GM12878 (cell line): ENCODE measurements at regions not wholly inside any gene's neighbourhood (a gene's known extent, or its start where the extent isn't known, plus 50 kb on each side); places are given as distances from the start of the nearest gene placed in this dataset.

Experiments
- ATAC-seq: fragments of 200-7000 bp; cut with Tn5 transposase; 3 replicates; pipeline ENCODE4 v1.9.1; 2020; ENCODE audit warnings: mild to moderate bottlenecking, moderate library complexity
- BruUV-seq: library from RNA; stranded (reverse); fragments of 400-500 nt; replicated peaks from 2 replicates; lab custom pipeline; 2021; lab: Mats Ljungman, UMichigan
- CTCF ChIA-PET: fragments of 300-600 bp; sonication (Branson Sonifier 250); formaldehyde crosslinking; extraction: SDS; loops from one replicate; lab custom pipeline; 2021; ENCODE audit warnings: inconsistent platforms; lab: Yijun Ruan, JAX
- POLR2A ChIA-PET: fragments of 350-600 bp; formaldehyde crosslinking; extraction: SDS; loops from one replicate; lab custom pipeline; 2021; ENCODE audit warnings: inconsistent platforms; lab: Charles Lee
- RAD21 ChIA-PET: fragments of 300-600 bp; sonication (Branson Sonifier 250); formaldehyde crosslinking; loops from one replicate; lab custom pipeline; 2023; ENCODE audit warnings: antibody characterized with exemption; ENCODE audit not compliant: unreplicated experiment; lab: Charles Lee
- SMC1A ChIA-PET: fragments of 300-600 bp; sonication (Branson Sonifier 250); formaldehyde crosslinking; loops from one replicate; lab custom pipeline; 2023; ENCODE audit not compliant: unreplicated experiment, uncharacterized antibody; lab: Charles Lee
- DNase-seq: peaks from one replicate; pipeline ENCODE4 v3.0.0-alpha.2; 2011; ENCODE audit warnings: low read depth, low spot score
- FAIRE-seq: peaks from 3 replicates; lab custom pipeline; 2011; peaks lifted over from hg19 to GRCh38; lab: Jason Lieb, UNC
- H2AFZ ChIP-seq: 2 replicates; pipeline ENCODE4 v1.6.0; 2011; ENCODE audit warnings: low read depth, low read length, control low read depth; ENCODE audit not compliant: control insufficient read depth
- H3K27ac ChIP-seq: 2 replicates; pipeline ENCODE4 v1.5.1; 2011; ENCODE audit warnings: control low read depth; ENCODE audit not compliant: control insufficient read depth, insufficient read depth
- H3K27me3 ChIP-seq, 2 experiments: replicated peaks in 1 of 2; 2 replicates each; pipeline versions ENCODE4 v1.6.0 to v1.6.1; 2011; ENCODE audit warnings: low read length in 1 of 2; ENCODE audit not compliant: control insufficient read depth in 2 of 2, insufficient read depth in 2 of 2
- H3K36me3 ChIP-seq, 2 experiments: 2 replicates each; pipeline ENCODE4 v1.5.1; 2011; ENCODE audit warnings: low read length in 1 of 2; ENCODE audit not compliant: control insufficient read depth in 2 of 2, insufficient read depth in 2 of 2
- H3K4me1 ChIP-seq: 2 replicates; pipeline ENCODE4 v1.6.1; 2011; ENCODE audit warnings: mild to moderate bottlenecking, low read length, moderate library complexity, mixed read lengths; ENCODE audit not compliant: control insufficient read depth, insufficient read depth
- H3K4me2 ChIP-seq: 2 replicates; pipeline ENCODE4 v1.6.0; 2011; ENCODE audit warnings: control low read depth; ENCODE audit not compliant: control insufficient read depth, insufficient read depth
- H3K4me3 ChIP-seq: fragments of 200-600 bp; sonication (generic); 2 replicates; pipeline ENCODE4 v1.5.1; 2016
- H3K79me2 ChIP-seq: 2 replicates; pipeline ENCODE4 v1.6.0; 2011; ENCODE audit warnings: low read length; ENCODE audit not compliant: control insufficient read depth, insufficient read depth
- H3K9ac ChIP-seq: 2 replicates; pipeline ENCODE4 v1.8.0; 2011; ENCODE audit warnings: low read length, control low read depth, mixed read lengths; ENCODE audit not compliant: control insufficient read depth, insufficient read depth
- H3K9me3 ChIP-seq: replicated peaks from 3 replicates; pipeline ENCODE4 v1.5.1; 2011; ENCODE audit warnings: mild to moderate bottlenecking, low read length; ENCODE audit not compliant: control insufficient read depth, insufficient read depth
- H4K20me1 ChIP-seq: 2 replicates; pipeline ENCODE4 v1.6.0; 2011; ENCODE audit not compliant: control insufficient read depth, insufficient read depth
- CBX3 ChIP-seq: fragments of 200-600 bp; sonication (generic); IDR thresholded peaks from 2 replicates; pipeline ENCODE4 v1.6.1; 2016; ENCODE audit warnings: low read depth, borderline replicate concordance
- CHD2 ChIP-seq: IDR thresholded peaks from 2 replicates; pipeline ENCODE4 v1.6.1; 2011; ENCODE audit warnings: low read depth, low read length, improper control_type of control experiment, borderline replicate concordance
- EED ChIP-seq: sonication (generic); IDR thresholded peaks from 2 replicates; pipeline ENCODE4 v1.6.1; 2016; ENCODE audit warnings: antibody characterized with exemption, low read depth
- JUNB ChIP-seq: IDR thresholded peaks from 2 replicates; pipeline ENCODE4 v1.6.1; 2016; ENCODE audit warnings: antibody characterized with exemption, mild to moderate bottlenecking
- KAT2A ChIP-seq: conservative IDR thresholded peaks from 2 replicates; pipeline ENCODE4 v1.6.1; 2011; ENCODE audit warnings: low read depth, low read length; ENCODE audit not compliant: control insufficient read depth
- MYC ChIP-seq: IDR thresholded peaks from 2 replicates; pipeline ENCODE4 v1.6.1; 2011; ENCODE audit warnings: mild to moderate bottlenecking, low read length, moderate library complexity, inconsistent platforms; ENCODE audit not compliant: insufficient read depth, insufficient replicate concordance, insufficient read length, severe bottlenecking
- NRF1 ChIP-seq: conservative IDR thresholded peaks from 2 replicates; pipeline ENCODE4 v1.6.1; 2011; ENCODE audit warnings: mild to moderate bottlenecking, low read depth, low read length, improper control_type of control experiment
- POLR2AphosphoS2 ChIP-seq: IDR thresholded peaks from 2 replicates; pipeline ENCODE4 v1.6.1; 2011; ENCODE audit warnings: low read depth, mild to moderate bottlenecking, low read length, improper control_type of control experiment, moderate library complexity
- SIX5 ChIP-seq: IDR thresholded peaks from 2 replicates; pipeline ENCODE4 v1.6.1; 2011; ENCODE audit warnings: mild to moderate bottlenecking, low read depth, low read length, moderate library complexity; ENCODE audit not compliant: severe bottlenecking
- SREBF2 ChIP-seq: IDR thresholded peaks from 2 replicates; pipeline ENCODE4 v1.6.1; 2012; ENCODE audit warnings: mild to moderate bottlenecking, low read length
- STAT3 ChIP-seq: IDR thresholded peaks from 2 replicates; pipeline ENCODE4 v1.6.1; 2011; ENCODE audit warnings: low read depth, low read length, improper control_type of control experiment
- TCF7 ChIP-seq: IDR thresholded peaks from 2 replicates; pipeline ENCODE4 v1.6.1; 2014; ENCODE audit warnings: antibody characterized with exemption, borderline replicate concordance
- in situ Hi-C: fragments of 300-500 bp; cut with MboI; formaldehyde crosslinking; loops from 9 replicates; pipeline ENCODE4 v1.14.3; 2018; ENCODE audit warnings: mixed read lengths
- intact Hi-C: fragments of 100-400 bp; cut with micrococcal nuclease; formaldehyde crosslinking; loops from one replicate; pipeline ENCODE4 v1.14.2; 2022; ENCODE audit not compliant: unreplicated experiment
- TF ChIP-seq, protein P1 (sequence below): fragments of 450-650 bp; IDR thresholded peaks from 2 replicates; pipeline ENCODE4 v1.6.1; 2017; ENCODE audit warnings: mild to moderate bottlenecking, moderate library complexity
- TF ChIP-seq, protein P2 (sequence below): fragments of 450-650 bp; IDR thresholded peaks from 2 replicates; pipeline ENCODE4 v1.6.1; 2017; ENCODE audit warnings: low read depth, mild to moderate bottlenecking, moderate library complexity
- TF ChIP-seq, protein P3 (sequence below): IDR thresholded peaks from 2 replicates; pipeline ENCODE4 v1.6.1; 2011; ENCODE audit warnings: low read depth, low read length, improper control_type of control experiment, borderline replicate concordance

DNA sequence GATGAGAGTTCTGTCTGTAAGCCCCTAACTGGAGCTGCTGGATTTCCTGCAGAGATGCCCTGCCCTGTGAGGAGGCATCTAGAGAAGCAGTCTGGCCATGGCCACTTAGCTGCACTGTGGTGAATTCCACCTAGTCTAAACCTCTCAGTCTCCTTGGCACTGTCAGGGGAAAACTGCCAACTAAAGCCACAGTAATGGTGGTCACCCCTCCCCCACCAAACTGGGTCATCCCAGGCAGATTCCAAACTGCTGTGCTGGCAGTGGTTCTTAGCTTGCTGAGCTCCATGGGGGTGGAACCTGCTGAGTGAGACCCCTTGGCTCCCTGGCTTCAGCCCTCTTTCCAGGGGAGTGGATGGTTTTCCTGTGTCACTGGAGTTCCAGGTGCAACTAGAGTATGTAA, 740.6 kb downstream of the RWDD3 start (continued):
- TF ChIP-seq, protein P1, sequence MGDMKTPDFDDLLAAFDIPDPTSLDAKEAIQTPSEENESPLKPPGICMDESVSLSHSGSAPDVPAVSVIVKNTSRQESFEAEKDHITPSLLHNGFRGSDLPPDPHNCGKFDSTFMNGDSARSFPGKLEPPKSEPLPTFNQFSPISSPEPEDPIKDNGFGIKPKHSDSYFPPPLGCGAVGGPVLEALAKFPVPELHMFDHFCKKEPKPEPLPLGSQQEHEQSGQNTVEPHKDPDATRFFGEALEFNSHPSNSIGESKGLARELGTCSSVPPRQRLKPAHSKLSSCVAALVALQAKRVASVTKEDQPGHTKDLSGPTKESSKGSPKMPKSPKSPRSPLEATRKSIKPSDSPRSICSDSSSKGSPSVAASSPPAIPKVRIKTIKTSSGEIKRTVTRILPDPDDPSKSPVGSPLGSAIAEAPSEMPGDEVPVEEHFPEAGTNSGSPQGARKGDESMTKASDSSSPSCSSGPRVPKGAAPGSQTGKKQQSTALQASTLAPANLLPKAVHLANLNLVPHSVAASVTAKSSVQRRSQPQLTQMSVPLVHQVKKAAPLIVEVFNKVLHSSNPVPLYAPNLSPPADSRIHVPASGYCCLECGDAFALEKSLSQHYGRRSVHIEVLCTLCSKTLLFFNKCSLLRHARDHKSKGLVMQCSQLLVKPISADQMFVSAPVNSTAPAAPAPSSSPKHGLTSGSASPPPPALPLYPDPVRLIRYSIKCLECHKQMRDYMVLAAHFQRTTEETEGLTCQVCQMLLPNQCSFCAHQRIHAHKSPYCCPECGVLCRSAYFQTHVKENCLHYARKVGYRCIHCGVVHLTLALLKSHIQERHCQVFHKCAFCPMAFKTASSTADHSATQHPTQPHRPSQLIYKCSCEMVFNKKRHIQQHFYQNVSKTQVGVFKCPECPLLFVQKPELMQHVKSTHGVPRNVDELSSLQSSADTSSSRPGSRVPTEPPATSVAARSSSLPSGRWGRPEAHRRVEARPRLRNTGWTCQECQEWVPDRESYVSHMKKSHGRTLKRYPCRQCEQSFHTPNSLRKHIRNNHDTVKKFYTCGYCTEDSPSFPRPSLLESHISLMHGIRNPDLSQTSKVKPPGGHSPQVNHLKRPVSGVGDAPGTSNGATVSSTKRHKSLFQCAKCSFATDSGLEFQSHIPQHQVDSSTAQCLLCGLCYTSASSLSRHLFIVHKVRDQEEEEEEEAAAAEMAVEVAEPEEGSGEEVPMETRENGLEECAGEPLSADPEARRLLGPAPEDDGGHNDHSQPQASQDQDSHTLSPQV, result no peak
- TF ChIP-seq MYC (no peak), STAT3 (no peak), POLR2AphosphoS2 (no peak), KAT2A (no peak), NRF1 (no peak), EED (no peak)

GRCh38 chr1:95982711-95983110, 738.9 kb upstream of the PTBP2 start:
- H4K20me1 ChIP-seq, result no peaks in the 10 kb centered on the region
- no peaks in the 10 kb centered on the region for H3K9me3 ChIP-seq
- no peak overlapping the region for H3K4me3 ChIP-seq
- H3K27me3 ChIP-seq, result no peaks in the 10 kb centered on the region
- FAIRE-seq (no peak), DNase-seq (no peak), ATAC-seq (no peak)
- ChIA-PET RAD21 (no interaction called here), POLR2A (no interaction called here), CTCF (no interaction called here), SMC1A (no interaction called here)
- intact Hi-C loops (no loop called here), in situ Hi-C loops (no loop called here)
- no peaks in the 10 kb centered on the region for H3K4me1 ChIP-seq
- no peaks in the 10 kb centered on the region for H3K36me3 ChIP-seq
- no peak overlapping the region for H2AFZ ChIP-seq
- no peak overlapping the region for H3K27ac ChIP-seq
- H3K4me2 ChIP-seq, result no peak overlapping the region
- no peaks in the 10 kb centered on the region for H3K79me2 ChIP-seq
- H3K9ac ChIP-seq, result no peak overlapping the region
- BruUV-seq, result no TSS peak
- TF ChIP-seq SREBF2, result no peak
- TF ChIP-seq JUNB, result no peak
- TF ChIP-seq SIX5, result no peak
- TF ChIP-seq NRF1, result no peak
- TF ChIP-seq, protein P2, sequence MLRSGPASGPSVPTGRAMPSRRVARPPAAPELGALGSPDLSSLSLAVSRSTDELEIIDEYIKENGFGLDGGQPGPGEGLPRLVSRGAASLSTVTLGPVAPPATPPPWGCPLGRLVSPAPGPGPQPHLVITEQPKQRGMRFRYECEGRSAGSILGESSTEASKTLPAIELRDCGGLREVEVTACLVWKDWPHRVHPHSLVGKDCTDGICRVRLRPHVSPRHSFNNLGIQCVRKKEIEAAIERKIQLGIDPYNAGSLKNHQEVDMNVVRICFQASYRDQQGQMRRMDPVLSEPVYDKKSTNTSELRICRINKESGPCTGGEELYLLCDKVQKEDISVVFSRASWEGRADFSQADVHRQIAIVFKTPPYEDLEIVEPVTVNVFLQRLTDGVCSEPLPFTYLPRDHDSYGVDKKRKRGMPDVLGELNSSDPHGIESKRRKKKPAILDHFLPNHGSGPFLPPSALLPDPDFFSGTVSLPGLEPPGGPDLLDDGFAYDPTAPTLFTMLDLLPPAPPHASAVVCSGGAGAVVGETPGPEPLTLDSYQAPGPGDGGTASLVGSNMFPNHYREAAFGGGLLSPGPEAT, result no peak
- TF ChIP-seq CBX3, result no peak
- TF ChIP-seq, protein P3, sequence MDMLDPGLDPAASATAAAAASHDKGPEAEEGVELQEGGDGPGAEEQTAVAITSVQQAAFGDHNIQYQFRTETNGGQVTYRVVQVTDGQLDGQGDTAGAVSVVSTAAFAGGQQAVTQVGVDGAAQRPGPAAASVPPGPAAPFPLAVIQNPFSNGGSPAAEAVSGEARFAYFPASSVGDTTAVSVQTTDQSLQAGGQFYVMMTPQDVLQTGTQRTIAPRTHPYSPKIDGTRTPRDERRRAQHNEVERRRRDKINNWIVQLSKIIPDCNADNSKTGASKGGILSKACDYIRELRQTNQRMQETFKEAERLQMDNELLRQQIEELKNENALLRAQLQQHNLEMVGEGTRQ, result no peak
- TF ChIP-seq CHD2, result no peak
- no peak for TF ChIP-seq TCF7
